Trophoblast cell (in vitro differentiated cells and primary cell): ENCODE measurements at regions not wholly inside any gene's neighbourhood (a gene's known extent, or its start where the extent isn't known, plus 50 kb on each side); places are given as distances from the start of the nearest gene placed in this dataset.

ENCODE experiments used
- DNase-seq, 2 donors: peaks; one replicate each; pipeline ENCODE4 v3.0.0-alpha.2; 2016
- H2AFZ ChIP-seq: 2 replicates; pipeline ENCODE4 v1.6.1; 2013; ENCODE audit warnings: low read length, moderate library complexity, mild to moderate bottlenecking; ENCODE audit not compliant: insufficient read depth, poor library complexity
- H2AK5ac ChIP-seq: 2 replicates; pipeline ENCODE4 v1.6.1; 2013; ENCODE audit warnings: mild to moderate bottlenecking, low read length
- H2BK120ac ChIP-seq: 2 replicates; pipeline ENCODE4 v1.6.1; 2013; ENCODE audit warnings: low read length, mild to moderate bottlenecking, moderate library complexity; ENCODE audit not compliant: insufficient read depth, poor library complexity
- H2BK12ac ChIP-seq: 2 replicates; pipeline ENCODE4 v1.6.1; 2013; ENCODE audit warnings: mild to moderate bottlenecking, low read length, moderate library complexity
- H2BK5ac ChIP-seq: 2 replicates; pipeline ENCODE4 v1.6.1; 2013; ENCODE audit warnings: low read length, low read depth, moderate library complexity, mild to moderate bottlenecking; ENCODE audit not compliant: poor library complexity
- H3K14ac ChIP-seq: 2 replicates; pipeline ENCODE4 v1.6.1; 2013; ENCODE audit warnings: mild to moderate bottlenecking, low read length
- H3K18ac ChIP-seq: 2 replicates; pipeline ENCODE4 v1.6.1; 2013; ENCODE audit warnings: mild to moderate bottlenecking, low read length
- H3K23ac ChIP-seq: 2 replicates; pipeline ENCODE4 v1.6.1; 2013; ENCODE audit warnings: low read length
- H3K27ac ChIP-seq: 2 replicates; pipeline ENCODE4 v1.5.1; 2013; ENCODE audit warnings: low read depth, mild to moderate bottlenecking, inconsistent platforms, low read length, moderate library complexity
- H3K27me3 ChIP-seq: 2 replicates; pipeline ENCODE4 v1.6.1; 2013; ENCODE audit warnings: inconsistent platforms, mild to moderate bottlenecking, low read length, moderate library complexity; ENCODE audit not compliant: insufficient read depth
- H3K36me3 ChIP-seq, 2 experiments: 1 replicate in 1 of 2; 2 replicates in 1 of 2; pipeline ENCODE4 v1.6.1; 2013; ENCODE audit warnings: low read length in 2 of 2, mild to moderate bottlenecking in 2 of 2, moderate library complexity in 1 of 2; ENCODE audit not compliant: insufficient read depth in 2 of 2, control insufficient read depth in 1 of 2
- H3K4ac ChIP-seq: 2 replicates; pipeline ENCODE4 v1.6.1; 2013; ENCODE audit warnings: low read depth, mild to moderate bottlenecking, low read length, moderate library complexity
- H3K4me1 ChIP-seq, 2 experiments: 1 replicate in 1 of 2; 2 replicates in 1 of 2; pipeline ENCODE4 v1.6.1; 2013; ENCODE audit warnings: low read length in 2 of 2, mild to moderate bottlenecking in 2 of 2, moderate library complexity in 1 of 2; ENCODE audit not compliant: insufficient read depth in 2 of 2, control insufficient read depth in 1 of 2
- H3K4me2 ChIP-seq: 2 replicates; pipeline ENCODE4 v1.6.1; 2013; ENCODE audit warnings: inconsistent platforms, mild to moderate bottlenecking, low read length, moderate library complexity
- H3K4me3 ChIP-seq: 2 replicates; pipeline ENCODE4 v1.5.1; 2013; ENCODE audit warnings: mild to moderate bottlenecking, low read depth, low read length, inconsistent platforms
- H3K79me1 ChIP-seq: one replicate; pipeline ENCODE4 v1.6.1; 2013; ENCODE audit warnings: low read length
- H3K79me2 ChIP-seq: 2 replicates; pipeline ENCODE4 v1.6.1; 2013; ENCODE audit warnings: low read length, mild to moderate bottlenecking; ENCODE audit not compliant: control insufficient read depth, insufficient read depth, poor library complexity
- H3K9ac ChIP-seq: 2 replicates; pipeline ENCODE4 v1.6.1; 2013; ENCODE audit warnings: mild to moderate bottlenecking, low read length
- H3K9me3 ChIP-seq: 2 replicates; pipeline ENCODE4 v1.6.1; 2013; ENCODE audit warnings: low read depth, mild to moderate bottlenecking, control low read depth, inconsistent platforms, low read length; ENCODE audit not compliant: insufficient read depth
- H4K12ac ChIP-seq: 2 replicates; pipeline ENCODE4 v1.6.1; 2013; ENCODE audit warnings: low read depth, mild to moderate bottlenecking, low read length, moderate library complexity
- H4K8ac ChIP-seq: 2 replicates; pipeline ENCODE4 v1.6.1; 2013; ENCODE audit warnings: low read depth, mild to moderate bottlenecking, low read length, moderate library complexity
- H4K91ac ChIP-seq: one replicate; pipeline ENCODE4 v1.6.1; 2013; ENCODE audit warnings: low read depth, mild to moderate bottlenecking, low read length, moderate library complexity
- WGBS: extraction: QIAGEN DNeasy Blood & Tissue Kit; methylation state at CpG from one replicate; pipeline ENCODE4 v1.1.7; 2013; ENCODE audit warnings: missing lambda C conversion rate; ENCODE audit not compliant: insufficient read length, insufficient coverage; ENCODE audit errors: extremely low coverage; 5-methylcytosine and 5-hydroxymethylcytosine counted together

DNA sequence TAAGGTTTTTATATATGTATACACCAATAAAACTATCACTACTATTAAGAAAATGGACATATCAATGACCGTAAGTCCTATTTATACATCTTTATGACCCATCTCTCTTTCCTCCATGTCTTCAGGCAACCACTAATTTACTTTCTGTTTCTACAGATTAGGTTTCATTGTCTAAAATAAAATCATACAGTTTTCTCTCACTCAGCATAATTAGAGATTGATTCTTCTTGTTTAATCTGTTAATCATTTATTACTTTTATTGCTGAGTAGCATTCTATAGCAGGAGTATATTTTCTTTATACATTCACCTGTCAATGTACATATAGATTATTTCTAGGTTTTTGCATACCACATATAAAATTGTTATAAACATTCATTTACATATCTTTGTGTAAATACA, 388.0 kb downstream of the RFPL4B start:
- Histone ChIP-seq H4K8ac (no peak overlapping the region), H2BK120ac (no peak overlapping the region), H3K4me1 (no peaks in the 10 kb centered on the region), H3K4ac (no peak overlapping the region), H3K79me1 (no peaks in the 10 kb centered on the region), H3K9me3 (no peaks in the 10 kb centered on the region), H3K4me2 (no peak overlapping the region), H3K27me3 (no peaks in the 10 kb centered on the region), H3K18ac (no peak overlapping the region), H3K27ac (no peak overlapping the region), H2AK5ac (no peak overlapping the region), H2BK12ac (no peak overlapping the region), H3K23ac (no peak overlapping the region), H2BK5ac (no peak overlapping the region), H2AFZ (no peak overlapping the region), H3K9ac (no peak overlapping the region), H3K36me3 (no peaks in the 10 kb centered on the region), H3K79me2 (no peaks in the 10 kb centered on the region), H3K14ac (no peak overlapping the region), H4K12ac (no peak overlapping the region), H3K4me3 (no peak overlapping the region), H4K91ac (no peak overlapping the region)
- WGBS, result no CpG with 5 or more reads among the region's 1 CpG
- DNase-seq, result no peak

DNA sequence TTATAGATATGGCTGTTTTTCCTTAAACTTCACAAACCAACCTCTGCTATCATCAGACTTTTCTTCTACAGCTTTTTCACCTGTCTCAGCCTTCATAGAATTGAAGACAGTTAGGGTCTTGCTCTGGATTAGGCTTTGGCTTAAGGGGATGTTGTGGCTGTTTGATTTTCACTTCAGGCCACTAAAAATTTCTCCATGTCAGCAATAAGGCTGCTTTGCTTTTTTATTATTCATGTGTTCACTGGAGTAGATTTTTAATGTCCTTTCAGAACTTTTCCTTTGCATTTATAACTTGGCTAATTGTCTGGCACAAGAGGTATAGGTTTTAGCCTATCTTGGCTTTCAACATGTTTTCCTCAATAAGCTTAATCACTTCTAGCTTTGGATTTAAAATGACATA, 392.6 kb downstream of the RFPL4B start:
- no peak overlapping the region for H3K4me3 ChIP-seq

DNA sequence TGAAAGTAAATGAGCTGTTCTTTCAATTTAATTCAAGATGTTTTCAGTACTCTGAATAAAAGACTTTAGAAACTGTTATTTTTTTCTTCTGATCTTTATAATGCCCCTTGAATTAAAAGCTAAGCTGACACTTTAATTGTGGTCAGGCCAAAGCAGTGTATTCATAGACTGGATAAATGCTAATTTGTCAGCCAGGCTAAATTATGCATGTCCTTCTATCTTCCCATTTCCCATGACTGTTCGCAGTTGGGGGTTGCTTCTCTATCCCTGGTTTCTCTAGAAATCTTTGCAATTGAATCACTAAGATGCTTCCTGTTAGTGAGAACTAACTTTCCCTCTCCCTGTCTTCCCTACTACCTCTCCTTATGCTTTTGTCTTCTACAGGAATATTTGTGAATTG, 396.2 kb downstream of the RFPL4B start:
- Histone ChIP-seq H3K18ac (no peak overlapping the region), H3K23ac (no peak overlapping the region), H3K4me1 (no peaks in the 10 kb centered on the region), H2BK5ac (no peak overlapping the region), H3K9ac (no peak overlapping the region), H2BK120ac (no peak overlapping the region), H2BK12ac (no peak overlapping the region), H3K4ac (no peak overlapping the region), H4K8ac (no peak overlapping the region), H2AK5ac (no peak overlapping the region), H3K9me3 (no peaks in the 10 kb centered on the region), H3K27me3 (no peaks in the 10 kb centered on the region), H3K4me3 (no peak overlapping the region), H3K79me1 (no peaks in the 10 kb centered on the region), H3K27ac (no peak overlapping the region), H3K14ac (no peak overlapping the region), H4K12ac (no peak overlapping the region), H4K91ac (no peak overlapping the region), H3K4me2 (no peak overlapping the region), H3K36me3 (no peaks in the 10 kb centered on the region), H2AFZ (no peak overlapping the region), H3K79me2 (no peaks in the 10 kb centered on the region)
- no CpG with 5 or more reads among the region's 1 CpG for WGBS
- DNase-seq, result no peak

More for the DNA sequence above, 392.6 kb downstream of the RFPL4B start:
- Histone ChIP-seq H3K36me3 (no peaks in the 10 kb centered on the region), H3K23ac (no peak overlapping the region), H4K12ac (no peak overlapping the region), H3K4me1 (no peaks in the 10 kb centered on the region), H3K14ac (no peak overlapping the region), H3K18ac (no peak overlapping the region), H4K91ac (no peak overlapping the region), H3K4me2 (no peak overlapping the region), H3K27me3 (no peaks in the 10 kb centered on the region), H2BK5ac (no peak overlapping the region), H3K79me2 (no peaks in the 10 kb centered on the region), H2BK120ac (no peak overlapping the region), H2AFZ (no peak overlapping the region), H2BK12ac (no peak overlapping the region), H3K9ac (no peak overlapping the region), H3K4ac (no peak overlapping the region), H3K79me1 (no peaks in the 10 kb centered on the region), H2AK5ac (no peak overlapping the region), H3K27ac (no peak overlapping the region), H3K9me3 (no peaks in the 10 kb centered on the region), H4K8ac (no peak overlapping the region)
- no peak for DNase-seq

DNA sequence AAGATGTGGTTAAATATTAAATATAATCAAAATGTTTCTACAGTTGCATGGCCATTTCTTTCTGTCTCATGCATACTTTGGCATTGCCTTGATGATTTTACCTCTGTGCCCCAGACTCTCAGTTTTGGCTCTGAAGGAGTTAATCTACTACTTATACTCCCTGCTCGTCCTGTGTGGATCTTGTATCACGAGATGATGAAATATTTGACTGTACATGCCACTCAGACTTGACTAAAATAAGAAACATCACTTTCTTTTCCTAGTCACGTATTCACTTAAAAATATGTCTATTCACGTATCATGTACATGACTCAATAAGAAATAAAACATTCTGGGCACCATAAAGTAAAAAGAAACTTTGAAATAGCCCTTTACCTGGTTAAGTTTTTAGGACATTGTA, 397.7 kb downstream of the RFPL4B start:
- H4K12ac ChIP-seq, result no peak overlapping the region
- no peak overlapping the region for H3K4me3 ChIP-seq
- no peak overlapping the region for H4K8ac ChIP-seq
- no peak overlapping the region for H2AK5ac ChIP-seq
- no peak overlapping the region for H2BK120ac ChIP-seq
- H3K23ac ChIP-seq, result no peak overlapping the region
- no peak overlapping the region for H2BK12ac ChIP-seq
- no peaks in the 10 kb centered on the region for H3K36me3 ChIP-seq
- no peaks in the 10 kb centered on the region for H3K27me3 ChIP-seq
- no peaks in the 10 kb centered on the region for H3K4me1 ChIP-seq
- no peak overlapping the region for H3K14ac ChIP-seq
- no peak overlapping the region for H2BK5ac ChIP-seq
- no peak overlapping the region for H3K27ac ChIP-seq
- H3K4me2 ChIP-seq, result no peak overlapping the region
- no peaks in the 10 kb centered on the region for H3K9me3 ChIP-seq
- H3K9ac ChIP-seq, result no peak overlapping the region
- H3K4ac ChIP-seq, result no peak overlapping the region
- no peak overlapping the region for H2AFZ ChIP-seq
- H4K91ac ChIP-seq, result no peak overlapping the region
- no peaks in the 10 kb centered on the region for H3K79me1 ChIP-seq
- WGBS, result no CpG with 5 or more reads among the region's 4 CpGs
- DNase-seq, result no peak
- no peak overlapping the region for H3K18ac ChIP-seq
- no peaks in the 10 kb centered on the region for H3K79me2 ChIP-seq

DNA sequence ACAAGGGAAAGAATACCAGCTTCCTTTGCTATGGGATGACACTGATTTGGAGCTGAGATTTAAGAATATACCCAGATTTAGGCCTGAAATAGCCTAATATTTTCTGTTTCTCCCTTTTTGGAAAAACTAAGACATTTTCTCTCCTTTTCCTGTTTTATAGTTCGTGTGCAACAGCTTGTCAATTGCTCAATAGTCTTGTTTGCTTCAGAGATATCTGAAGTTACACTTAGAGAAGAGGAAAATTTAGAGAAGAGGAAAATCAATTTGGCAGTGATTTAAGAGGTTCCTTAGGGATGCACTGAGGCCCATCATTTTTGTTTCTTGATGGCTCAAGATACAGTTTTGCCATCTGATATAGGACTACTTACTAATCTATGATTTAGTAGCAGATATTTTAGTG, 398.6 kb downstream of the RFPL4B start:
- Histone ChIP-seq H3K4ac (no peak overlapping the region), H2BK5ac (no peak overlapping the region), H4K12ac (no peak overlapping the region), H2BK12ac (no peak overlapping the region), H3K4me1 (no peaks in the 10 kb centered on the region), H3K18ac (no peak overlapping the region), H2AK5ac (no peak overlapping the region), H3K4me3 (no peak overlapping the region), H3K4me2 (no peak overlapping the region), H3K23ac (no peak overlapping the region), H3K27ac (no peak overlapping the region), H3K14ac (no peak overlapping the region), H3K9me3 (no peaks in the 10 kb centered on the region), H4K91ac (no peak overlapping the region), H3K79me1 (no peaks in the 10 kb centered on the region), H3K36me3 (no peaks in the 10 kb centered on the region), H4K8ac (no peak overlapping the region), H3K27me3 (no peaks in the 10 kb centered on the region), H2BK120ac (no peak overlapping the region), H3K9ac (no peak overlapping the region), H3K79me2 (no peaks in the 10 kb centered on the region), H2AFZ (no peak overlapping the region)
- WGBS, result no CpG with 5 or more reads among the region's 1 CpG
- no peak for DNase-seq
